H1 (cell line): ENCODE measurements at regions not wholly inside any gene's neighbourhood (a gene's known extent, or its start where the extent isn't known, plus 50 kb on each side); places are given as distances from the start of the nearest gene placed in this dataset.
A peak's percentile ranks its signal among the peaks of the same experiment; 100 is the strongest.

Source experiments
- CTCF ChIA-PET: fragments of 300-600 bp; sonication (Branson Sonifier 250); formaldehyde crosslinking; loops from one replicate; lab custom pipeline; 2021; ENCODE audit not compliant: partially characterized antibody; lab: Charles Lee
- POLR2A ChIA-PET: fragments of 300-600 bp; sonication (Branson Sonifier 250); formaldehyde crosslinking; loops from one replicate; lab custom pipeline; 2021; ENCODE audit warnings: inconsistent platforms; ENCODE audit not compliant: partially characterized antibody; lab: Charles Lee
- DNase-seq, 2 experiments: peaks; one replicate each; pipeline versions ENCODE4 v3.0.0 to v3.0.0-alpha.2; 2010 to 2022; ENCODE audit warnings: low spot score in 2 of 2, low read depth in 1 of 2, mixed read lengths in 1 of 2
- FAIRE-seq: peaks from 2 replicates; lab custom pipeline; 2011; peaks lifted over from hg19 to GRCh38; lab: Jason Lieb, UNC
- H2AFZ ChIP-seq: 2 replicates; pipeline ENCODE4 v1.8.1; 2012; ENCODE audit warnings: low read length, inconsistent platforms
- H2AK5ac ChIP-seq: 2 replicates; pipeline ENCODE4 v1.6.1; 2013; ENCODE audit warnings: low read depth, low read length
- H2BK120ac ChIP-seq: replicated peaks from 2 replicates; pipeline ENCODE3; 2013; ENCODE audit warnings: low read depth, low read length, inconsistent platforms
- H2BK12ac ChIP-seq: 2 replicates; pipeline ENCODE4 v1.6.1; 2013; ENCODE audit warnings: low read depth, low read length
- H2BK15ac ChIP-seq: 2 replicates; pipeline ENCODE4 v1.6.1; 2013; ENCODE audit warnings: low read length
- H2BK20ac ChIP-seq: 2 replicates; pipeline ENCODE4 v1.6.1; 2013; ENCODE audit warnings: low read length
- H2BK5ac ChIP-seq: 2 replicates; pipeline ENCODE4 v1.6.1; 2013; ENCODE audit warnings: low read depth, low read length
- H3K14ac ChIP-seq: 2 replicates; pipeline ENCODE4 v1.6.1; 2013; ENCODE audit warnings: inconsistent platforms; ENCODE audit not compliant: insufficient read length
- H3K18ac ChIP-seq: 2 replicates; pipeline ENCODE4 v1.6.1; 2013; ENCODE audit warnings: low read length; ENCODE audit errors: extremely low read depth
- H3K23ac ChIP-seq: 2 replicates; pipeline ENCODE4 v1.6.1; 2013; ENCODE audit warnings: inconsistent platforms; ENCODE audit not compliant: insufficient read length
- H3K23me2 ChIP-seq: 2 replicates; pipeline ENCODE4 v1.6.1; 2013; ENCODE audit warnings: low read depth, low read length
- H3K27ac ChIP-seq: 2 replicates; pipeline ENCODE4 v1.6.1; 2011; ENCODE audit warnings: low read depth, low read length, inconsistent platforms
- H3K27me3 ChIP-seq, 4 experiments: replicated peaks in 1 of 4; 1 replicate in 1 of 4; 2 replicates in 3 of 4; pipeline versions ENCODE4 v1.6.1 to v1.8.1; 2011 to 2013; ENCODE audit warnings: low read length in 3 of 4, mild to moderate bottlenecking in 3 of 4, inconsistent platforms in 2 of 4, mixed read lengths in 2 of 4, moderate library complexity in 1 of 4; ENCODE audit not compliant: control insufficient read depth in 3 of 4, insufficient read depth in 3 of 4; ENCODE audit errors: extremely low read depth in 1 of 4
- H3K36me3 ChIP-seq, 4 experiments: 2 replicates each; pipeline versions ENCODE4 v1.6.1 to v1.8.1; 2011 to 2013; ENCODE audit warnings: mild to moderate bottlenecking in 4 of 4, low read length in 3 of 4, moderate library complexity in 2 of 4, control low read depth in 1 of 4, inconsistent platforms in 1 of 4; ENCODE audit not compliant: insufficient read depth in 4 of 4, control insufficient read depth in 2 of 4
- H3K4ac ChIP-seq: replicated peaks from 2 replicates; pipeline ENCODE3; 2013; ENCODE audit warnings: low read length, low read depth, mixed read lengths, inconsistent platforms; ENCODE audit not compliant: insufficient read length
- H3K4me1 ChIP-seq, 4 experiments: replicated peaks in 1 of 4; 1 replicate in 1 of 4; 2 replicates in 3 of 4; pipeline versions ENCODE4 v1.6.1 to v1.8.1; 2011 to 2013; ENCODE audit warnings: low read length in 3 of 4, inconsistent platforms in 2 of 4, mixed read lengths in 1 of 4; ENCODE audit not compliant: insufficient read depth in 4 of 4, control insufficient read depth in 3 of 4
- H3K4me2 ChIP-seq, 2 experiments: 2 replicates each; pipeline versions ENCODE4 v1.6.1 to v1.8.1; 2011 to 2013; ENCODE audit warnings: low read depth in 2 of 2, low read length in 2 of 2, control low read depth in 1 of 2, inconsistent platforms in 1 of 2, mild to moderate bottlenecking in 1 of 2; ENCODE audit not compliant: insufficient read depth in 1 of 2
- H3K4me3 ChIP-seq, 4 experiments: fragments of 200-600, 300-600 bp in 1 of 4; sonication (generic), shearing (Covaris generic), sonication (Bioruptor Twin) in 1 of 4; 2 replicates each; pipeline versions ENCODE4 v1.5.1 to v1.8.1; 2011 to 2016; ENCODE audit warnings: low read length in 4 of 4, low read depth in 3 of 4, control low read depth in 2 of 4, inconsistent platforms in 2 of 4, mild to moderate bottlenecking in 2 of 4, mixed read lengths in 1 of 4, moderate library complexity in 1 of 4; ENCODE audit not compliant: insufficient read depth in 2 of 4; ENCODE audit errors: extremely low read depth in 1 of 4
- H3K56ac ChIP-seq: replicated peaks from 2 replicates; pipeline ENCODE3; 2013; ENCODE audit warnings: low read depth, mild to moderate bottlenecking, mixed read lengths, low read length, inconsistent platforms; ENCODE audit not compliant: insufficient read length
- H3K79me1 ChIP-seq: 2 replicates; pipeline ENCODE4 v1.6.1; 2013; ENCODE audit warnings: low read depth, low read length, control low read depth
- H3K79me2 ChIP-seq, 2 experiments: 2 replicates each; pipeline versions ENCODE4 v1.6.1 to v1.8.1; 2012 to 2013; ENCODE audit warnings: low read length in 2 of 2, mild to moderate bottlenecking in 2 of 2, inconsistent platforms in 1 of 2; ENCODE audit not compliant: insufficient read depth in 2 of 2, control insufficient read depth in 1 of 2
- H3K9ac ChIP-seq, 4 experiments: replicated peaks in 1 of 4; 1 replicate in 1 of 4; 2 replicates in 3 of 4; pipeline versions ENCODE4 v1.6.1 to v1.8.1; 2011 to 2013; ENCODE audit warnings: low read depth in 3 of 4, low read length in 3 of 4, control low read depth in 2 of 4, mild to moderate bottlenecking in 2 of 4, moderate library complexity in 2 of 4, inconsistent platforms in 1 of 4; ENCODE audit errors: extremely low read depth in 1 of 4
- H3K9me3 ChIP-seq, 2 experiments: 2 replicates each; pipeline versions ENCODE4 v1.6.1 to v1.8.1; 2012 to 2013; ENCODE audit warnings: mild to moderate bottlenecking in 2 of 2, moderate library complexity in 2 of 2, control low read depth in 1 of 2, inconsistent platforms in 1 of 2, low read depth in 1 of 2, low read length in 1 of 2, mixed read lengths in 1 of 2; ENCODE audit not compliant: insufficient read depth in 2 of 2
- H4K20me1 ChIP-seq, 2 experiments: replicated peaks in 1 of 2; 2 replicates each; pipeline versions ENCODE3 to v1.8.1; 2011 to 2013; ENCODE audit warnings: inconsistent platforms in 2 of 2, low read length in 2 of 2, mild to moderate bottlenecking in 1 of 2; ENCODE audit not compliant: insufficient read depth in 2 of 2, control insufficient read depth in 1 of 2
- H4K5ac ChIP-seq: 2 replicates; pipeline ENCODE4 v1.6.1; 2013; ENCODE audit warnings: low read length, low read depth, mixed read lengths, inconsistent platforms; ENCODE audit not compliant: insufficient read length
- H4K8ac ChIP-seq: 2 replicates; pipeline ENCODE4 v1.8.0; 2013; ENCODE audit warnings: mild to moderate bottlenecking, moderate library complexity, low read length, inconsistent platforms; ENCODE audit not compliant: insufficient read depth; ENCODE audit errors: extremely low read depth
- H4K91ac ChIP-seq: replicated peaks from 2 replicates; pipeline ENCODE3; 2013; ENCODE audit warnings: low read length, mixed read lengths, inconsistent platforms; ENCODE audit not compliant: insufficient read length
- BCL11A ChIP-seq, 2 experiments: IDR thresholded peaks; one replicate each; pipeline ENCODE4 v1.6.1; 2011; ENCODE audit warnings: low read depth in 2 of 2, low read length in 2 of 2, mild to moderate bottlenecking in 2 of 2
- FOSL1 ChIP-seq: IDR thresholded peaks from 2 replicates; pipeline ENCODE4 v1.6.1; 2011; ENCODE audit warnings: mild to moderate bottlenecking, low read depth, low read length, moderate library complexity; ENCODE audit not compliant: insufficient read depth
- HDAC2 ChIP-seq, 2 experiments: fragments of 300-600 bp in 1 of 2; sonication (generic) in 1 of 2; IDR thresholded peaks; 2 replicates each; pipeline ENCODE4 v1.6.1; 2011 to 2012; ENCODE audit warnings: low read depth in 2 of 2, low read length in 2 of 2, mild to moderate bottlenecking in 2 of 2, moderate library complexity in 2 of 2, borderline replicate concordance in 1 of 2, inconsistent platforms in 1 of 2
- KDM4A ChIP-seq: IDR thresholded peaks from one replicate; pipeline ENCODE4 v1.7.1; 2012; ENCODE audit warnings: low read depth, mild to moderate bottlenecking, moderate library complexity, low read length, inconsistent platforms; ENCODE audit not compliant: severe bottlenecking
- RAD21 ChIP-seq, 2 experiments: IDR thresholded peaks in 1 of 2; conservative IDR thresholded peaks in 1 of 2; 2 replicates each; pipeline ENCODE4 v1.6.1; 2011; ENCODE audit warnings: low read depth in 2 of 2, low read length in 2 of 2, improper control_type of control experiment in 1 of 2, inconsistent platforms in 1 of 2, mild to moderate bottlenecking in 1 of 2, moderate library complexity in 1 of 2
- RBBP5 ChIP-seq: IDR thresholded peaks from 2 replicates; pipeline ENCODE4 v1.7.1; 2012; ENCODE audit warnings: low read depth, mild to moderate bottlenecking, inconsistent platforms, low read length, moderate library complexity, borderline replicate concordance
- RXRA ChIP-seq: IDR thresholded peaks from 2 replicates; pipeline ENCODE4 v1.6.1; 2011; ENCODE audit warnings: low read depth, mild to moderate bottlenecking, low read length, moderate library complexity; ENCODE audit not compliant: insufficient read depth
- SP4 ChIP-seq: IDR thresholded peaks from 2 replicates; pipeline ENCODE4 v1.6.1; 2012; ENCODE audit warnings: low read length, inconsistent platforms
- WGBS, 2 experiments: shearing (Covaris generic) in 1 of 2; methylation state at CpG; one replicate each; pipeline versions ENCODE4 v1.1.6 to v1.1.7; 2013 to 2015; ENCODE audit warnings: low lambda C conversion rate in 2 of 2, mixed read lengths in 2 of 2, inconsistent platforms in 1 of 2, low coverage in 1 of 2, missing lambda C conversion rate in 1 of 2; ENCODE audit not compliant: insufficient replicate concordance in 2 of 2, insufficient coverage in 1 of 2, insufficient read length in 1 of 2; ENCODE audit errors: extremely low coverage in 1 of 2, missing lambda C conversion rate in 1 of 2; 5-methylcytosine and 5-hydroxymethylcytosine counted together

DNA sequence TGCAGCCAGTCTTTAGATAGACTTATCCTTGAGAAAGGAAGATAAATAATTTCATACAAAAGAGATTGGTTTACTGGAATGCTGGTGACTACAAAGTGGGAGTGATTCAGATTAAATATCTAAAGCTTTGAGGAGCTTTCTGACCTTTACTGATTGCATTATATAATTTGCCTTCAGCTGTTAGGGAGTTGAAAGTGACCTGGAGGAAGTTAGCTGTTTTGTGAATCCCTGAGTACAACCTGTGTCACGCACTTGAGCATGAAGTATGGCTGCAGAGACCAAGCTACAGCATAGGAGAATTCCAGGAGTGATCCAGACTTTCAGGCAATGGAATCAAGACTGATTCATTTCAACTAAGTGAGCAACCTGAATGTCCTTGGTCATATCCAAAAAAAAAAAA is 1848.3 kb upstream of the RAG2 start:
- POLR2A ChIA-PET = no interaction called here
- WGBS, 2 experiments = 100% methylated on average over 1 of the region's 1 CpG; no CpG with 5 or more reads in 1 of the 2 experiments
- TF ChIP-seq KDM4A (no peak), SP4 (no peak), RAD21 (IDR thresholded peaks at IDR 0.05 in 1 of 2, conservative IDR thresholded peaks at IDR 0.05 in 1 of 2; ENCODE audit: low read depth in 2 of 2, low read length in 2 of 2) (no peak), RXRA (no peak), RBBP5 (no peak), FOSL1 (no peak), BCL11A (IDR thresholded peaks at IDR 0.05; ENCODE audit: low read depth in 2 of 2, low read length in 2 of 2) (no peak), HDAC2 (IDR thresholded peaks at IDR 0.05; ENCODE audit: borderline replicate concordance in 1 of 2, low read depth in 2 of 2, low read length in 2 of 2) (no peak)

More for the DNA sequence above, 1848.3 kb upstream of the RAG2 start:
- FAIRE-seq = no peak
- no peaks in the 10 kb centered on the region for H3K23me2 ChIP-seq
- 0 out of 2 replicates have a peak overlapping the region, but pooled peaks have one; percentile 83 for H2AFZ ChIP-seq
- no peaks in the 10 kb centered on the region for H4K20me1 ChIP-seq
- no peak overlapping the region for H4K5ac ChIP-seq
- no peak overlapping the region for H2BK15ac ChIP-seq
- no peaks in the 10 kb centered on the region for H3K4me1 ChIP-seq
- no peak overlapping the region for H2BK12ac ChIP-seq
- H3K14ac ChIP-seq = no peak overlapping the region
- H3K27ac ChIP-seq = no peak overlapping the region
- no peak for DNase-seq
- H2BK120ac ChIP-seq = no peak overlapping the region
- no peak overlapping the region for H2BK20ac ChIP-seq
- H3K79me1 ChIP-seq = no peaks in the 10 kb centered on the region
- H3K27me3 ChIP-seq = no peaks in the 10 kb centered on the region
- H4K91ac ChIP-seq = no peak overlapping the region
- no peaks in the 10 kb centered on the region for H3K79me2 ChIP-seq
- no peak overlapping the region for H4K8ac ChIP-seq
- H3K56ac ChIP-seq = no peak overlapping the region
- CTCF ChIA-PET = interaction anchor here (0.7 kb wide), 1 partner anchor 872 kb away, joined by 3 read pairs; no protein-coding TSS in a partner anchor
- H3K4me3 ChIP-seq = no peak overlapping the region
- no peaks in the 10 kb centered on the region for H3K36me3 ChIP-seq
- no peak overlapping the region for H2AK5ac ChIP-seq
- H2BK5ac ChIP-seq = no peak overlapping the region
- H3K9ac ChIP-seq = no peak overlapping the region
- H3K4me2 ChIP-seq = no peak overlapping the region
- H3K9me3 ChIP-seq = no peaks in the 10 kb centered on the region
- H3K4ac ChIP-seq = no peak overlapping the region
- no peak overlapping the region for H3K23ac ChIP-seq
- H3K18ac ChIP-seq = no peak overlapping the region
